ENCODE measurements at regions not wholly inside any gene's neighbourhood (a gene's known extent, or its start where the extent isn't known, plus 50 kb on each side); places are given as distances from the start of the nearest gene placed in this dataset.

GRCh38 chr1:59151860-59152259, 145.0 kb upstream of the FGGY start:
- intact Hi-C loops (cut with DNase I; ENCODE audit: low total_unique reads), result no loop called here
- H3K27ac ChIP-seq, result peak overlapping the region in 2 of 8 donors; percentile 44 to 59
- no peak for TF ChIP-seq CTCF (IDR thresholded peaks at IDR 0.05 in 8 of 11, conservative IDR thresholded peaks at IDR 0.05 in 3 of 11)
- no peak for TF ChIP-seq POLR2A (IDR thresholded peaks at IDR 0.05)
- TF ChIP-seq POLR2AphosphoS5 (IDR thresholded peaks at IDR 0.05), result no peak
- no peaks in the 10 kb centered on the region for H3K9me3 ChIP-seq
- no peak overlapping the region for H3K4me3 ChIP-seq
- peaks cover 0 to 38% (median 22%) of the 10 kb centered on the region in 6 donors for H3K4me1 ChIP-seq
- peaks cover 0 to 5% (median 0%) of the 10 kb centered on the region in 7 donors for H3K27me3 ChIP-seq (replicated peaks in 1 of 7)
- H3K36me3 ChIP-seq, result no peaks in the 10 kb centered on the region
- whole genome bisulfite sequencing, 5 donors, result 64 to 88% (median 81%) methylated on average over 1 of the region's 1 CpG
- DNase-seq, result no peak

GRCh38 chr1:59152511-59152910, 144.4 kb upstream of the FGGY start:
- WGBS, 5 donors, result 85 to 97% (median 94%) methylated on average over 1 of the region's 1 CpG
- H3K4me3 ChIP-seq, result no peak overlapping the region
- peaks cover 0 to 31% (median 17%) of the 10 kb centered on the region in 6 donors for H3K4me1 ChIP-seq
- no peaks in the 10 kb centered on the region for H3K27me3 ChIP-seq (replicated peaks in 1 of 7)
- TF ChIP-seq POLR2A (IDR thresholded peaks at IDR 0.05), result no peak
- intact Hi-C loops (cut with DNase I; ENCODE audit: low total_unique reads), result no loop called here
- no peaks in the 10 kb centered on the region for H3K36me3 ChIP-seq
- peaks cover 0 to 3% (median 0%) of the 10 kb centered on the region in 8 donors for H3K9me3 ChIP-seq
- no peak overlapping the region for H3K27ac ChIP-seq
- no peak for DNase-seq

GRCh38 chr1:59154401-59154800, 142.5 kb upstream of the FGGY start:
- H3K27me3 ChIP-seq (replicated peaks in 1 of 7), result no peaks in the 10 kb centered on the region
- no peaks in the 10 kb centered on the region for H3K36me3 ChIP-seq
- H3K4me1 ChIP-seq, result peaks cover 0 to 28% (median 16%) of the 10 kb centered on the region in 6 donors
- H3K4me3 ChIP-seq, result no peak overlapping the region
- intact Hi-C loops (cut with DNase I; ENCODE audit: low total_unique reads), result no loop called here
- WGBS, 5 donors, result 91 to 100% (median 98%) methylated on average over 2 of the region's 2 CpGs
- peaks cover 0 to 20% (median 15%) of the 10 kb centered on the region in 8 donors for H3K9me3 ChIP-seq
- TF ChIP-seq POLR2A (IDR thresholded peaks at IDR 0.05) (no peak), POLR2AphosphoS5 (IDR thresholded peaks at IDR 0.05) (no peak), CTCF (IDR thresholded peaks at IDR 0.05 in 8 of 11, conservative IDR thresholded peaks at IDR 0.05 in 3 of 11) (no peak)
- H3K27ac ChIP-seq, result no peak overlapping the region
- no peak for DNase-seq

GRCh38 chr1:59155351-59155750, 141.5 kb upstream of the FGGY start:
- Histone ChIP-seq H3K4me3 (no peak overlapping the region), H3K27ac (peak overlapping the region in 1 of 8 donors; percentile 8), H3K4me1 (peaks cover 0 to 26% (median 16%) of the 10 kb centered on the region in 6 donors), H3K27me3 (replicated peaks in 1 of 7) (no peaks in the 10 kb centered on the region), H3K9me3 (peaks cover 0 to 22% (median 15%) of the 10 kb centered on the region in 8 donors), H3K36me3 (no peaks in the 10 kb centered on the region)
- DNase-seq, result no peak
- TF ChIP-seq POLR2A (IDR thresholded peaks at IDR 0.05) (no peak), CTCF (IDR thresholded peaks at IDR 0.05 in 8 of 11, conservative IDR thresholded peaks at IDR 0.05 in 3 of 11) (no peak), POLR2AphosphoS5 (IDR thresholded peaks at IDR 0.05) (no peak)
- intact Hi-C loops (cut with DNase I; ENCODE audit: low total_unique reads), result no loop called here
- 83 to 100% (median 91%) methylated on average over 1 of the region's 1 CpG for WGBS, 5 donors

GRCh38 chr1:59156051-59156450, 140.8 kb upstream of the FGGY start:
- WGBS, 5 donors, result 17 to 40% (median 32%) methylated on average over 3 of the region's 3 CpGs
- Histone ChIP-seq H3K36me3 (no peaks in the 10 kb centered on the region), H3K27ac (no peak overlapping the region), H3K27me3 (replicated peaks in 1 of 7) (no peaks in the 10 kb centered on the region), H3K4me1 (peaks cover 0 to 19% (median 10%) of the 10 kb centered on the region in 6 donors), H3K9me3 (peaks cover 0 to 22% (median 15%) of the 10 kb centered on the region in 8 donors), H3K4me3 (no peak overlapping the region)
- intact Hi-C loops (cut with DNase I; ENCODE audit: low total_unique reads), result no loop called here
- TF ChIP-seq POLR2A (IDR thresholded peaks at IDR 0.05) (no peak), POLR2AphosphoS5 (IDR thresholded peaks at IDR 0.05) (no peak), CTCF (IDR thresholded peaks at IDR 0.05 in 8 of 11, conservative IDR thresholded peaks at IDR 0.05 in 3 of 11) (no peak)
- no peak for DNase-seq

Data from spleen (tissue), 11 donors.